CD14-positive monocyte (primary cell): ENCODE measurements at regions not wholly inside any gene's neighbourhood (a gene's known extent, or its start where the extent isn't known, plus 50 kb on each side); places are given as distances from the start of the nearest gene placed in this dataset.

Experiments
- DNase-seq, 3 donors: peaks; one replicate each; pipeline ENCODE4 v3.0.0-alpha.2; 2011 to 2022
- H2AFZ ChIP-seq: 2 replicates; pipeline ENCODE4 v1.6.0; 2012; ENCODE audit warnings: mild to moderate bottlenecking, low read depth, low read length, inconsistent platforms; ENCODE audit not compliant: insufficient read depth, poor library complexity, severe bottlenecking
- H3K27ac ChIP-seq, 2 donors: 1 replicate in 1 of 2; 2 replicates in 1 of 2; pipeline ENCODE4 v1.5.1; 2012 to 2013; ENCODE audit warnings: low read length in 2 of 2, control low read depth in 1 of 2, inconsistent platforms in 1 of 2, low read depth in 1 of 2, mild to moderate bottlenecking in 1 of 2
- H3K27me3 ChIP-seq, 2 donors: one replicate each; pipeline versions ENCODE4 v1.6.0 to v1.6.1; 2011 to 2013; ENCODE audit warnings: low read length in 2 of 2; ENCODE audit not compliant: control insufficient read depth in 2 of 2, insufficient read depth in 2 of 2
- H3K36me3 ChIP-seq, 2 donors: replicated peaks in 1 of 2; 1 replicate in 1 of 2; 2 replicates in 1 of 2; pipeline versions ENCODE4 v1.5.1 to v1.6.1; 2012 to 2013; ENCODE audit warnings: low read length in 2 of 2, control low read depth in 1 of 2, inconsistent platforms in 1 of 2, mild to moderate bottlenecking in 1 of 2; ENCODE audit not compliant: insufficient read depth in 2 of 2, control insufficient read depth in 1 of 2
- H3K4me1 ChIP-seq, 2 donors: 1 replicate in 1 of 2; 2 replicates in 1 of 2; pipeline versions ENCODE4 v1.5.1 to v1.6.1; 2012 to 2013; ENCODE audit warnings: low read length in 2 of 2, control low read depth in 1 of 2, inconsistent platforms in 1 of 2, mild to moderate bottlenecking in 1 of 2, moderate library complexity in 1 of 2; ENCODE audit not compliant: insufficient read depth in 2 of 2, control insufficient read depth in 1 of 2
- H3K4me2 ChIP-seq: replicated peaks from 2 replicates; pipeline ENCODE3; 2012; ENCODE audit warnings: low read length, moderate library complexity, mild to moderate bottlenecking; ENCODE audit not compliant: poor library complexity, severe bottlenecking; ENCODE audit errors: extremely low read depth
- H3K4me3 ChIP-seq, 3 experiments: fragments of 200-600 bp in 1 of 3; sonication (generic) in 1 of 3; replicated peaks in 1 of 3; 1 replicate in 2 of 3; 2 replicates in 1 of 3; pipeline ENCODE4 v1.5.1; 2011 to 2013; ENCODE audit warnings: low read length in 3 of 3, mild to moderate bottlenecking in 3 of 3, control low read depth in 2 of 3, low read depth in 2 of 3, inconsistent platforms in 1 of 3, moderate library complexity in 1 of 3
- H3K79me2 ChIP-seq: 2 replicates; pipeline ENCODE4 v1.6.0; 2012; ENCODE audit warnings: mild to moderate bottlenecking, control low read depth, inconsistent platforms, low read length, moderate library complexity; ENCODE audit not compliant: insufficient read depth
- H3K9ac ChIP-seq: 2 replicates; pipeline ENCODE4 v1.6.0; 2017; ENCODE audit warnings: low read length, mild to moderate bottlenecking; ENCODE audit not compliant: insufficient read depth, poor library complexity, severe bottlenecking
- H3K9me3 ChIP-seq, 2 donors: replicated peaks in 1 of 2; 1 replicate in 1 of 2; 2 replicates in 1 of 2; pipeline versions ENCODE4 v1.5.1 to v1.6.1; 2012 to 2013; ENCODE audit warnings: low read length in 2 of 2, control low read depth in 1 of 2; ENCODE audit not compliant: control insufficient read depth in 1 of 2, insufficient read depth in 1 of 2
- H4K20me1 ChIP-seq: 2 replicates; pipeline ENCODE4 v1.6.0; 2012; ENCODE audit warnings: mild to moderate bottlenecking, low read length, control low read depth, moderate library complexity; ENCODE audit not compliant: insufficient read depth
- H3K27ac Mint-ChIP-seq, 7 donors: one replicate each; pipeline ENCODE4 v1.8.0; 2020; ENCODE audit warnings: mild to moderate bottlenecking in 7 of 7, mixed read lengths in 7 of 7, moderate library complexity in 6 of 7, inconsistent platforms in 2 of 7
- H3K27me3 Mint-ChIP-seq, 3 donors: one replicate each; pipeline ENCODE4 v1.8.0; 2021 to 2022; ENCODE audit warnings: low read depth in 3 of 3, mild to moderate bottlenecking in 3 of 3, mixed read lengths in 3 of 3, moderate library complexity in 3 of 3, inconsistent platforms in 1 of 3
- H3K36me3 Mint-ChIP-seq, 2 donors: one replicate each; pipeline ENCODE4 v1.8.0; 2020; ENCODE audit warnings: mixed read lengths in 2 of 2, inconsistent platforms in 1 of 2, mild to moderate bottlenecking in 1 of 2
- H3K4me1 Mint-ChIP-seq: one replicate; pipeline ENCODE4 v1.8.0; 2020; ENCODE audit warnings: mild to moderate bottlenecking, mixed read lengths
- H3K4me3 Mint-ChIP-seq, 2 donors: one replicate each; pipeline ENCODE4 v1.8.0; 2020; ENCODE audit warnings: mild to moderate bottlenecking in 2 of 2, mixed read lengths in 2 of 2, moderate library complexity in 1 of 2
- H3K9me3 Mint-ChIP-seq, 7 donors: one replicate each; pipeline ENCODE4 v1.8.0; 2020 to 2022; ENCODE audit warnings: mixed read lengths in 7 of 7, mild to moderate bottlenecking in 6 of 7, moderate library complexity in 6 of 7, inconsistent platforms in 2 of 7
- WGBS: methylation state at CpG from one replicate; pipeline ENCODE4 v1.1.5; 2013; ENCODE audit warnings: missing lambda C conversion rate; ENCODE audit not compliant: insufficient coverage; 5-methylcytosine and 5-hydroxymethylcytosine counted together
- intact Hi-C, 2 donors: fragments of 100-400 bp; cut with micrococcal nuclease; formaldehyde crosslinking; loops; one replicate each; pipeline versions ENCODE4 v1.15.0 to v1.15.1; 2023
- TF ChIP-seq, protein P1 (sequence below): fragments of 200-600 bp; IDR thresholded peaks from one replicate; pipeline ENCODE4 v1.8.0; 2022; ENCODE audit warnings: antibody characterized with exemption, mild to moderate bottlenecking

- H3K27me3 ChIP-seq, result no peaks in the 10 kb centered on the region
- no peaks in the 10 kb centered on the region for H3K4me1 Mint-ChIP-seq
- TF ChIP-seq, protein P1, sequence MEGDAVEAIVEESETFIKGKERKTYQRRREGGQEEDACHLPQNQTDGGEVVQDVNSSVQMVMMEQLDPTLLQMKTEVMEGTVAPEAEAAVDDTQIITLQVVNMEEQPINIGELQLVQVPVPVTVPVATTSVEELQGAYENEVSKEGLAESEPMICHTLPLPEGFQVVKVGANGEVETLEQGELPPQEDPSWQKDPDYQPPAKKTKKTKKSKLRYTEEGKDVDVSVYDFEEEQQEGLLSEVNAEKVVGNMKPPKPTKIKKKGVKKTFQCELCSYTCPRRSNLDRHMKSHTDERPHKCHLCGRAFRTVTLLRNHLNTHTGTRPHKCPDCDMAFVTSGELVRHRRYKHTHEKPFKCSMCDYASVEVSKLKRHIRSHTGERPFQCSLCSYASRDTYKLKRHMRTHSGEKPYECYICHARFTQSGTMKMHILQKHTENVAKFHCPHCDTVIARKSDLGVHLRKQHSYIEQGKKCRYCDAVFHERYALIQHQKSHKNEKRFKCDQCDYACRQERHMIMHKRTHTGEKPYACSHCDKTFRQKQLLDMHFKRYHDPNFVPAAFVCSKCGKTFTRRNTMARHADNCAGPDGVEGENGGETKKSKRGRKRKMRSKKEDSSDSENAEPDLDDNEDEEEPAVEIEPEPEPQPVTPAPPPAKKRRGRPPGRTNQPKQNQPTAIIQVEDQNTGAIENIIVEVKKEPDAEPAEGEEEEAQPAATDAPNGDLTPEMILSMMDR, result no peak
- no peaks in the 10 kb centered on the region for H3K36me3 Mint-ChIP-seq
- no peak overlapping the region for H3K4me3 Mint-ChIP-seq
- peaks cover 0 to 1% (median 1%) of the 10 kb centered on the region in 3 donors for H3K27me3 Mint-ChIP-seq
- H3K4me1 ChIP-seq, result no peaks in the 10 kb centered on the region
- no peak overlapping the region for H3K9ac ChIP-seq
- intact Hi-C loops, result no loop called here
- H3K79me2 ChIP-seq, result no peaks in the 10 kb centered on the region
- H3K27ac Mint-ChIP-seq, result no peak overlapping the region
- peaks cover 0 to 11% (median 6%) of the 10 kb centered on the region in 7 donors for H3K9me3 Mint-ChIP-seq
- H3K27ac ChIP-seq, result no peak overlapping the region
- no peaks in the 10 kb centered on the region for H4K20me1 ChIP-seq
- H3K4me3 ChIP-seq, result no peak overlapping the region
- H3K36me3 ChIP-seq, result no peaks in the 10 kb centered on the region
- peaks cover 0 to 11% of the 10 kb centered on the region in 2 donors for H3K9me3 ChIP-seq
- DNase-seq, result no peak
- no peak overlapping the region for H2AFZ ChIP-seq
- 40% methylated on average over 1 of the region's 2 CpGs for WGBS
- no peak overlapping the region for H3K4me2 ChIP-seq
Observed at GRCh38 chr6:156659822-156660198, 117.4 kb upstream of the ARID1B start.

DNA sequence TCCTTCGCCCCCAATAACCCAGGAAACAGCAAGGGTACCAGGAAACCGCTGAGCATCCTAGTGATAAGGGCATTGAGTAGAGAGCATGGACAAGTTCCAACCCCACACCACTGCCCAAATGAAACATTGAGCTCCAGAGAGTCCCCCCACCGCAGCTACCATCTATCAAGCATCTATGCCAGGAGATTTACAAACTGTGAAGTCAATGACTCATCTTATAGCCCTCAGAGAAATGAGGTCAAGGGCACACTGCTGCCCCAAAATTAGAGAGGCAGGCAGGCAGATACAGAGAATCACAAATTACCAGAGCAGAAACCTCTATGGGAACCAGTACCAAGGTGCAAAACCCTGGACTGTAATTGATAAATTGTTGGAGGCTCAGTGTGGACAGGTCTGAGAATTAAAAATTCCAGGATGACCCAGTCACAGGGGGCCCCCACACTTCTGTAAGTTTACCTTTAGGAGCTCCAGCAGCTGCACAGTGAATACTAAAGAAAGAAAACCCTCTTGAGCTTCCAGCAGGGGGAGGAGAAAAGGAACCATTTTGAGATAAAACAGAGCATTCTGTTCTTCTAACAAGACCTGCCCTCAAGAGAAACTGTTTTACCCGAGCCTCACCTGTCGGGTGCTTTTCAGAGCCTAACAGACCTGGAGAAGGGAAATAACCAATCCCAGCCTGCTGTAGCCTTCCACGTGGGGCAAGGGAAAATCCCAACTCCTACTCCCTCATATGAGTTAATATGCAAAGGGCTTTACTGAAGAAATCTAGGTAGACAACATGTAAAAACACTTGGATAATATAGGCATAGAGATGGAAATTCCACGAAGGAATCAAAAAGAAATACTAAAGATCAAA lies 118.0 kb upstream of the ARID1B start:
- Histone ChIP-seq H3K27ac (no peak overlapping the region), H2AFZ (no peak overlapping the region), H3K36me3 (no peaks in the 10 kb centered on the region), H3K9me3 (peaks cover 0 to 11% of the 10 kb centered on the region in 2 donors), H3K79me2 (no peaks in the 10 kb centered on the region), H4K20me1 (no peaks in the 10 kb centered on the region), H3K27me3 (no peaks in the 10 kb centered on the region), H3K4me3 (no peak overlapping the region), H3K4me1 (no peaks in the 10 kb centered on the region), H3K4me2 (no peak overlapping the region), H3K9ac (no peak overlapping the region)
- TF ChIP-seq, protein P1, result no peak
- Mint-ChIP-seq H3K27ac (peak overlapping the region in 2 of 7 donors; percentile 7 to 13), H3K36me3 (no peaks in the 10 kb centered on the region), H3K4me1 (no peaks in the 10 kb centered on the region), H3K27me3 (peaks cover 0 to 1% (median 1%) of the 10 kb centered on the region in 3 donors), H3K4me3 (no peak overlapping the region), H3K9me3 (peaks cover 0 to 11% (median 6%) of the 10 kb centered on the region in 7 donors)
- WGBS, result 86% methylated on average over 1 of the region's 7 CpGs
- no peak for DNase-seq
- intact Hi-C loops, result no loop called here
